NCI-H526 (cell line): ENCODE measurements at regions not wholly inside any gene's neighbourhood (a gene's known extent, or its start where the extent isn't known, plus 50 kb on each side); places are given as distances from the start of the nearest gene placed in this dataset.

Source experiments
- DNase-seq, 2 experiments: peaks; one replicate each; lab custom pipeline; 2025; lab: John Stamatoyannopoulos, UW

GRCh38 chr4:184879271-184879670 is 53.5 kb upstream of the ACSL1 start:
- DNase-seq, result no peak

GRCh38 chr4:184882276-184882675 is 56.5 kb upstream of the ACSL1 start:
- no peak for DNase-seq

GRCh38 chr4:184883024-184883423 is 57.3 kb upstream of the ACSL1 start:
- DNase-seq, result no peak

GRCh38 chr4:184884883-184885282 is 59.1 kb upstream of the ACSL1 start:
- DNase-seq, result no peak

- no peak for DNase-seq
These were observed 59.8 kb upstream of the ACSL1 start for GRCh38 chr4:184885602-184886001.

GRCh38 chr4:184887333-184887732 is 61.6 kb upstream of the ACSL1 start:
- no peak for DNase-seq

- DNase-seq, result no peak
These were observed 62.2 kb upstream of the ACSL1 start for GRCh38 chr4:184887947-184888346.

- no peak for DNase-seq
These were observed 64.0 kb upstream of the ACSL1 start for GRCh38 chr4:184889666-184890335.

- DNase-seq, result no peak
These were observed 64.7 kb upstream of the ACSL1 start for GRCh38 chr4:184890499-184890898.

GRCh38 chr4:184891816-184892397 is 66.1 kb upstream of the ACSL1 start:
- DNase-seq, result peak; percentile 84 to 89

- DNase-seq, result no peak
These were observed 67.2 kb upstream of the ACSL1 start for GRCh38 chr4:184892999-184893398.

GRCh38 chr4:184893801-184894571 is 68.2 kb upstream of the ACSL1 start:
- no peak for DNase-seq

GRCh38 chr4:184895012-184895695 is 69.4 kb upstream of the ACSL1 start:
- no peak for DNase-seq

- DNase-seq, result no peak
These were observed 71.3 kb upstream of the ACSL1 start for GRCh38 chr4:184896868-184897715.

- DNase-seq, result no peak
These were observed 72.1 kb upstream of the ACSL1 start for GRCh38 chr4:184897895-184898294.

GRCh38 chr4:184898793-184899192 is 73.0 kb upstream of the ACSL1 start:
- DNase-seq, result no peak

- no peak for DNase-seq
These were observed 73.7 kb upstream of the ACSL1 start for GRCh38 chr4:184899261-184900134.

- DNase-seq, result no peak
These were observed 74.4 kb upstream of the ACSL1 start for GRCh38 chr4:184900184-184900583.

- DNase-seq, result no peak
These were observed 76.8 kb upstream of the ACSL1 start for GRCh38 chr4:184902550-184902949.

GRCh38 chr4:184906480-184907097 is 80.8 kb upstream of the ACSL1 start:
- DNase-seq, result no peak
